ENCODE measurements at regions not wholly inside any gene's neighbourhood (a gene's known extent, or its start where the extent isn't known, plus 50 kb on each side); places are given as distances from the start of the nearest gene placed in this dataset.
A peak's percentile ranks its signal among the peaks of the same experiment; 100 is the strongest.

DNA sequence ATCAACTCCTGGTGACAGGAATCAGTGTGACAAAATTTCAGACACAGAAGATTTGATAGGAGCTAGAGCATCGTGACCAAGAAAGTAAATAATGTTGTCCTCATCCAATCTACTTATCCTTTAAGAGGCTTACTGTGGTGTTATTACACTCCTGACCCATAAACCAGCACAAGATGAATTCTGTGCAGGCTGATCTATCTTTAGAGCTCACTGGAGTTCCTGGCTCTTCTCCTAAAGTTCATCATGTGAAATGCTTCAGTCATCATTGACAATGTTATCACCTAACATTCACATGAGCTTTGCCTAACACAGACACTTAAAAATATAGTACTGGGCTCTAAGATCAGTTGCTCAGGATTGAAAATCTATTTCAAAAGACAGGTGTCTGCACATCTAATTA lies 271.0 kb upstream of the HSF2 start:
- H3K9me3 ChIP-seq (replicated peaks; ENCODE audit: control insufficient read depth, low read depth, low read length) = no peaks in the 10 kb centered on the region
- WGBS (ENCODE audit: insufficient coverage) = no CpG with 5 or more reads among the region's 1 CpG
- H3K27ac ChIP-seq (ENCODE audit: low read length) = no peak overlapping the region
- H3K4me1 ChIP-seq (ENCODE audit: control insufficient read depth, insufficient read depth, low read length) = no peaks in the 10 kb centered on the region
- no peak overlapping the region for H3K4me3 ChIP-seq (ENCODE audit: low read length)
- H3K27me3 ChIP-seq (ENCODE audit: control insufficient read depth, insufficient read depth, low read length) = no peaks in the 10 kb centered on the region
- DNase-seq = no peak
- H3K36me3 ChIP-seq (ENCODE audit: control insufficient read depth, insufficient read depth, low read length) = no peaks in the 10 kb centered on the region

DNA sequence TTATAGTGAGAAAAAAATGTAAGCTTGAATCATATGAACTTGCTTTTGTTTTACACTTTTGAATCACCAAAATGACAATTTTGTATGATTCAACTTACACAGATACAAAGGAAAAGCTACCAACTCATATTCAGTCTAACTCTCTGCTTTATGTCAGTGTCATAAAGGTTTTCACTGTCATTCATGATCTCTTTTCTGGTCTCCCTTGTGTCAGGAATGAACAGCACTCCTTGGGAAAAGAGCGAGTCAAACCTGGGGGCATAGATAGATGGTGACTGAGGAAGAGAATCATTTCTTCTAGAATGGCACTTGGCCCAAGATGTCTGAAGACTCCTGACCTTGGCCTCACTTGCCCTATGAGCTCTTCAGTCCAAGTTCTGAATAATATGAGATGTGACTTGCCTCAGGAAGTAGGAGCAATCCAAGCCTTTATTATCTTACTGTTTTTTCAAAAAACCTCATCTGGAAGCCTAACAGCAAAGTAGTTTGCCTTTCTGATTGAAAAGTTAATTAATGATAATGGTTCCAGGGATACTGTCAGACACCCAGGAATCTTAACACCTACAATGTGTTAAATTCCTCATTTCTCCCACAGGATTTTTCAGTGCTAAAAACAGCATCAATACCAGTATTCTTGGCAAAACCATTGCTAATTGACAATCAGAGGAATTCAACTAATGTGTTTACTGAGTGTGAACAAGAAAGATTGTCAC lies 270.0 kb upstream of the HSF2 start:
- no peaks in the 10 kb centered on the region for H3K36me3 ChIP-seq (ENCODE audit: control insufficient read depth, insufficient read depth, low read length)

DNA sequence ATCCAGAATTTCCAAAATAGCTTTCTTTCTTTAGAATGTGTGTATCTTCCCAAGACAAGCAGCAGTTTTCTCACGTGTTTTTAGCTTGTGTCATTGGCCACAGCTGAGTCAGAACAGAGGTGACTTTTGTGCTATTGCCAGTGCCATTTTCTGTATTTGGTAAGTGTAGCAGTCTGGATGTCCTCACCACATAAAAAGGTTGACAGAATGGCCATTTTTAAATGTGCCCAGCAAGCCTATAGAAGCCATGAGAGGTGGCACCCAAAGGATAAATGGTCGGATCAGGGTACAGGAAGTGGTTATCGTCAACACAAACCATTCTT lies 269.5 kb upstream of the HSF2 start:
- H3K4me3 ChIP-seq (ENCODE audit: low read length) = no peak overlapping the region
- DNase-seq = no peak
- H3K27ac ChIP-seq (ENCODE audit: low read length) = no peak overlapping the region
- no peaks in the 10 kb centered on the region for H3K27me3 ChIP-seq (ENCODE audit: control insufficient read depth, insufficient read depth, low read length)
- H3K9me3 ChIP-seq (replicated peaks; ENCODE audit: control insufficient read depth, low read depth, low read length) = no peaks in the 10 kb centered on the region
- H3K36me3 ChIP-seq (ENCODE audit: control insufficient read depth, insufficient read depth, low read length) = no peaks in the 10 kb centered on the region
- H3K4me1 ChIP-seq (ENCODE audit: control insufficient read depth, insufficient read depth, low read length) = no peaks in the 10 kb centered on the region
- no CpG with 5 or more reads among the region's 3 CpGs for WGBS (ENCODE audit: insufficient coverage)

More for the DNA sequence above, 270.0 kb upstream of the HSF2 start:
- WGBS (ENCODE audit: insufficient coverage) = 100% methylated on average over 1 of the region's 1 CpG
- no peak overlapping the region for H3K4me3 ChIP-seq (ENCODE audit: low read length)
- H3K9me3 ChIP-seq (replicated peaks; ENCODE audit: control insufficient read depth, low read depth, low read length) = no peaks in the 10 kb centered on the region
- no peaks in the 10 kb centered on the region for H3K4me1 ChIP-seq (ENCODE audit: control insufficient read depth, insufficient read depth, low read length)
- H3K27ac ChIP-seq (ENCODE audit: low read length) = no peak overlapping the region
- DNase-seq = no peak
- H3K27me3 ChIP-seq (ENCODE audit: control insufficient read depth, insufficient read depth, low read length) = no peaks in the 10 kb centered on the region

DNA sequence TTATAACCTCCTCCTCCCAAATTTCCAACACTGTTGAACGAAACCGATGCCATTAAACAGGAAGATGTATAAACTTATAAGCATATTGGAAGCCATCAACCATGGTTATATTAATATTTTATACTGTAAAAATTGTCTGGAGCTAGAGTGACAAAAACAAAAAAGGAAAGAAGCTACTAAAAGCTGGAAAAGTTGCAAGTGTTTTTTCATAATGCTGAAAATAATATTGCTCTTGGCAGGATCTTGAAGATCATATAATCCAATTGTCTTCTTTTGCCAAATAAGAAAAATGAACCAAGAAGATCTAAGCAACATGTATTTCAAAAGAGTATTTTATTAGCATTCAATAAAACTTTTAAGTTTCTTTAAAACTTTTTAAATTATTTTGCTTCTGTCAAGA lies 268.9 kb upstream of the HSF2 start:
- DNase-seq = peak; percentile 63
- Histone ChIP-seq H3K4me3 (ENCODE audit: low read length) (no peak overlapping the region), H3K9me3 (replicated peaks; ENCODE audit: control insufficient read depth, low read depth, low read length) (no peaks in the 10 kb centered on the region), H3K27ac (ENCODE audit: low read length) (no peak overlapping the region), H3K27me3 (ENCODE audit: control insufficient read depth, insufficient read depth, low read length) (no peaks in the 10 kb centered on the region), H3K36me3 (ENCODE audit: control insufficient read depth, insufficient read depth, low read length) (no peaks in the 10 kb centered on the region), H3K4me1 (ENCODE audit: control insufficient read depth, insufficient read depth, low read length) (no peaks in the 10 kb centered on the region)
- WGBS (ENCODE audit: insufficient coverage) = no CpG with 5 or more reads among the region's 2 CpGs

DNA sequence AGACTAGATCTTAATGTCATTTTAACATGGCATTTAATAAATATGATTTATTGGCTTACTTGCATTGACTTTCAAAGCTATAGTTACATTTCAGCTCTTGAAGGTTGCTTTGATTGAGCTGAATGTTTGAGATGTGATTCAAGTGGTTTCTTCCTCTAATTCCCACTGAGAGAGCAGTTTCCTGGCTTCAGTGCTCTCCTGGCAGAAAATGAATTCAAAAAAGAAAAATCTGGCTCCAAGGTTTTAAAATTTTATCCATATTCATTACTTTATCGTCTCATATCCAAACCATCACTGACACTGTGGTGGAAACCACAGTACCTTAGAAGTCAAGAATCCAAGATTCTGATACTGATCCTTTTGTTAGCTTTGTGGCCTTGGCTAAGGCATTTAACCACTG lies 263.1 kb upstream of the HSF2 start:
- Histone ChIP-seq H3K4me1 (ENCODE audit: control insufficient read depth, insufficient read depth, low read length) (no peaks in the 10 kb centered on the region), H3K27ac (ENCODE audit: low read length) (no peak overlapping the region), H3K36me3 (ENCODE audit: control insufficient read depth, insufficient read depth, low read length) (no peaks in the 10 kb centered on the region), H3K4me3 (ENCODE audit: low read length) (no peak overlapping the region), H3K27me3 (ENCODE audit: control insufficient read depth, insufficient read depth, low read length) (no peaks in the 10 kb centered on the region), H3K9me3 (replicated peaks; ENCODE audit: control insufficient read depth, low read depth, low read length) (no peaks in the 10 kb centered on the region)
- WGBS (ENCODE audit: insufficient coverage) = 20% methylated on average over 1 of the region's 1 CpG
- DNase-seq = peak; percentile 64

DNA sequence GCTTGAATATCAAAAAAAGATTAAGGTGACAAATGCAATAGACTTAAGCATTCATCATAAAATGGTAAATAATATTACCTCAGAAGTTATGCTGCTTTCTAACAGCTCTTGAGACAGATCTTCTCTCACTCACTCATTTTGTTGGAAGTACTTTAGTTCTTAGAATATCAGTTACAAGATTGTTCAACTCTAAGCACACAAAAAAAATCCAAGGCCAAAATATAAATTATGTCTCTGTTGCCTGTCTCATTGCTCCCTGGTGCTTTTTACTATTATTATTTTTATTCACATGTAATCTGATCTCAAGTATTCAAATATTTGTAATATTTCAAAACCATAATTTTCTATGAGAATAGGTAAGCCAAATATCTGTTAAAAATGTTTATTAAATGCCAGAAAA lies 259.4 kb upstream of the HSF2 start:
- peak; percentile 83 for DNase-seq
- Histone ChIP-seq H3K9me3 (replicated peaks; ENCODE audit: control insufficient read depth, low read depth, low read length) (no peaks in the 10 kb centered on the region), H3K4me3 (ENCODE audit: low read length) (no peak overlapping the region), H3K27me3 (ENCODE audit: control insufficient read depth, insufficient read depth, low read length) (no peaks in the 10 kb centered on the region), H3K4me1 (ENCODE audit: control insufficient read depth, insufficient read depth, low read length) (no peaks in the 10 kb centered on the region), H3K36me3 (ENCODE audit: control insufficient read depth, insufficient read depth, low read length) (no peaks in the 10 kb centered on the region), H3K27ac (ENCODE audit: low read length) (no peak overlapping the region)

DNA sequence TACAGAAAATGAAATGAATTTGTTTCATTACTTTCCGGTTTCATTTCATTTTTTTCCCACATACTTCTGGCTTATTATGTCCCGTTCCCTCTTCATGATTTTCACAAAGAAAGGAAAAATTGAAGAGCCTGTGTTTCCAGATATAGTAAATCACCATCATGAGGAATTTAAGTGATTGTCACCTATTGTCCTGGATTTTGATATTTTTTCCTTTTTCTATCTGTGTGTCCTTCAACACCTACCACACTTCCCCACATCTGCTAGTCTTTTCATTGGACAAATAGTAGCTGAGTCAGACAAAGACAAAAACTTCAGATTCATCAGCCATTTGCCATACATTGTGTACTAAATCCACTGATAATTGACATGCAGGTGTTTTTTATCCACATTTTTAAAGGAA lies 258.2 kb upstream of the HSF2 start:
- H3K36me3 ChIP-seq (ENCODE audit: control insufficient read depth, insufficient read depth, low read length) = no peaks in the 10 kb centered on the region
- no peak for DNase-seq
- H3K4me1 ChIP-seq (ENCODE audit: control insufficient read depth, insufficient read depth, low read length) = no peaks in the 10 kb centered on the region
- H3K27me3 ChIP-seq (ENCODE audit: control insufficient read depth, insufficient read depth, low read length) = no peaks in the 10 kb centered on the region
- H3K27ac ChIP-seq (ENCODE audit: low read length) = no peak overlapping the region
- no peak overlapping the region for H3K4me3 ChIP-seq (ENCODE audit: low read length)
- H3K9me3 ChIP-seq (replicated peaks; ENCODE audit: control insufficient read depth, low read depth, low read length) = no peaks in the 10 kb centered on the region
- WGBS (ENCODE audit: insufficient coverage) = no CpG with 5 or more reads among the region's 2 CpGs

DNA sequence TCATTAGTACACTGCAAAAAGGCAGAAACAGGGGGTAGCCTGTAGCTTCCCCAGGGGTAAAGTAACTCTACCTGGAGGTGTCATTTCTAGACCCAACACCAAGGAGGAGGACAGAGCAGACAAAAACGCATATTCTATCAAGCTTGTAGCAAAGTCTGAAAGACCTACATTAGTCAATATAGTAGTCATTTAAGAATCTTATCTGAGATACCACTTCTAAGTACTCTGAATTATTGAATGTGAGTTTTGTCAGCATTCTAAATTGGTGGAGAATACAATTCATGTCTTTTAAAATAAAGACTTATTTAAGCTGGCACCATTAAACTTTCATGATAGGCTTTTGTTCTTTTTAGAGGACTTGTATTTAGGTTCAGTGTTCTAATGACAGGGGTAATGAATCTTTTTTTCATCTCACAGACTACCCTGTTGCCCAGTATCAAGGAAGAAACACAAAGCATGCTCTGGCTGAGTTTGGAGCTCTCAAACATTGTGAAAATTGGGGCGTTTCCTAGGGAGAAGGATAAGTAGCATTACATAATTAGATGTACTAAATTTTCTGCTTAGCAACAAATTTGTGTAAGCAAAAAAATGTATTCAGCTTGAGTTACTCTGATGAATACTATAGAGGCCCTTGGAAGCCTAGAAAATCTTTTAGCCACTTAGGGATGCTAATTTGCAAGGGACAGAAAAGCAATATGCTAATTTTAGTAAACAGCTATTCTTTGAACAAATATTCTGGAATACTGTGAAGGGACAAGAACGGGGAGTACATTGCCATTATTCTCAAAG lies 255.4 kb upstream of the HSF2 start:
- WGBS (ENCODE audit: insufficient coverage) = no CpG with 5 or more reads among the region's 3 CpGs
- H3K36me3 ChIP-seq (ENCODE audit: control insufficient read depth, insufficient read depth, low read length) = no peaks in the 10 kb centered on the region
- H3K9me3 ChIP-seq (replicated peaks; ENCODE audit: control insufficient read depth, low read depth, low read length) = no peaks in the 10 kb centered on the region
- no peaks in the 10 kb centered on the region for H3K27me3 ChIP-seq (ENCODE audit: control insufficient read depth, insufficient read depth, low read length)
- DNase-seq = peak; percentile 37
- H3K4me3 ChIP-seq (ENCODE audit: low read length) = no peak overlapping the region
- H3K27ac ChIP-seq (ENCODE audit: low read length) = no peak overlapping the region
- H3K4me1 ChIP-seq (ENCODE audit: control insufficient read depth, insufficient read depth, low read length) = no peaks in the 10 kb centered on the region

DNA sequence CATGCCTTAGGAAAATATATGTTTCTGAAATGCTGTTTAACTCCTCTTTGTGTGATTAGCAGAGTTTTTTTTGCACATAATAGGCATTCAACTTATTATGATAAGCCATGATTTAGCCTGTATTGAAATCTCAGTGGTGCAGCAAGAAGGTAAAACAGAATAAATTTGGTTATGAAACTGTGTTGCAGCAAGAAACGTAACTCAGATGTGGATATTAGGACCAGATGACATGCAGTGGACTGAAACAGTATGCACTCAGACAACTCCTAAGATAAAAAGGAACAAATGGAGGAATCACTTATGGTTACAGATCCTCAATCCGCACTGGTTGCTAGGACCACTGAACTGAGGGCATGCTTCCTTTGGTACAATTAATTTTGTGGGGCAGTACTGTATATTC lies 254.2 kb upstream of the HSF2 start:
- H3K36me3 ChIP-seq (ENCODE audit: control insufficient read depth, insufficient read depth, low read length) = no peaks in the 10 kb centered on the region
- H3K9me3 ChIP-seq (replicated peaks; ENCODE audit: control insufficient read depth, low read depth, low read length) = no peaks in the 10 kb centered on the region
- 57% methylated on average over 1 of the region's 2 CpGs for WGBS (ENCODE audit: insufficient coverage)
- H3K4me3 ChIP-seq (ENCODE audit: low read length) = no peak overlapping the region
- no peaks in the 10 kb centered on the region for H3K27me3 ChIP-seq (ENCODE audit: control insufficient read depth, insufficient read depth, low read length)
- H3K27ac ChIP-seq (ENCODE audit: low read length) = no peak overlapping the region
- DNase-seq = no peak
- H3K4me1 ChIP-seq (ENCODE audit: control insufficient read depth, insufficient read depth, low read length) = no peaks in the 10 kb centered on the region

DNA sequence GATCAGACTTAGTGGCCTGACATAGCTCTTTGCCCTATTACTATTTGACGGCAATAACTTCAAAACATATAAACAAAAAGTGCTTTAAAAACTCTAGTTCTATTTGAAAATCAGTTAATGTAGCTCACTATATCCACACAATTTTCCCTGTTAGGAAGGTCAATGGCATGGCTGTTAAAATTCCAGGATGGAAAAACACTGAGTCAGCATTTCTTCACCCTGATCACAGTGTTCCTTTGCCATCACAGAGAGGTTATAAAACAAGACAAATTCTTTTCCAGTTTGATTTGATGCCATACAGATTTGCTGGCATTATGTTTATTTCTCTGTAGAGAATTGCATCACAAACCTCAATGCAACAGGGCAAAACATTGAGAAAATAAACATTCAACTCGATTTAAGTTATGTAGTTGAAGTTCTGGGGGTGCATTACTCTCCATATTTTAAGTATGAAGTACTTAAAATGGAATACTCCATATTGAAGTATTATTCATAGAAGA lies 253.7 kb upstream of the HSF2 start:
- WGBS (ENCODE audit: insufficient coverage) = no CpG with 5 or more reads among the region's 2 CpGs
- Histone ChIP-seq H3K9me3 (replicated peaks; ENCODE audit: control insufficient read depth, low read depth, low read length) (no peaks in the 10 kb centered on the region), H3K27ac (ENCODE audit: low read length) (no peak overlapping the region), H3K4me1 (ENCODE audit: control insufficient read depth, insufficient read depth, low read length) (no peaks in the 10 kb centered on the region), H3K36me3 (ENCODE audit: control insufficient read depth, insufficient read depth, low read length) (no peaks in the 10 kb centered on the region), H3K4me3 (ENCODE audit: low read length) (no peak overlapping the region), H3K27me3 (ENCODE audit: control insufficient read depth, insufficient read depth, low read length) (no peaks in the 10 kb centered on the region)
- no peak for DNase-seq
